ENCODE measurements at regions not wholly inside any gene's neighbourhood (a gene's known extent, or its start where the extent isn't known, plus 50 kb on each side); places are given as distances from the start of the nearest gene placed in this dataset.
A peak's percentile ranks its signal among the peaks of the same experiment; 100 is the strongest.

- DNase-seq = no peak
These were observed 715.1 kb downstream of the TYW1 start for GRCh38 chr7:67711706-67712105.

GRCh38 chr7:67713451-67714056, 716.9 kb downstream of the TYW1 start:
- no peak for DNase-seq

- DNase-seq = peak; percentile 10
These were observed 720.1 kb downstream of the TYW1 start for GRCh38 chr7:67716729-67717128.

- DNase-seq = no peak
These were observed 727.0 kb downstream of the TYW1 start for GRCh38 chr7:67723591-67723990.

GRCh38 chr7:67724435-67724834, 727.8 kb downstream of the TYW1 start:
- no peak for DNase-seq

GRCh38 chr7:67724955-67725354, 728.3 kb downstream of the TYW1 start:
- no peak for DNase-seq

- no peak for DNase-seq
These were observed 728.8 kb downstream of the TYW1 start for GRCh38 chr7:67725423-67725822.

- DNase-seq = no peak
These were observed 733.1 kb downstream of the TYW1 start for GRCh38 chr7:67729771-67730170.

GRCh38 chr7:67731704-67732103, 735.1 kb downstream of the TYW1 start:
- DNase-seq = no peak

- DNase-seq = no peak
These were observed 736.3 kb downstream of the TYW1 start for GRCh38 chr7:67732898-67733297.

GRCh38 chr7:67738145-67738544, 741.5 kb downstream of the TYW1 start:
- no peak for DNase-seq

GRCh38 chr7:67738958-67739357, 742.3 kb downstream of the TYW1 start:
- peak; percentile 83 for DNase-seq

GRCh38 chr7:67743501-67743900, 746.9 kb downstream of the TYW1 start:
- DNase-seq = peak; percentile 37

- no peak for DNase-seq
These were observed 755.6 kb downstream of the TYW1 start for GRCh38 chr7:67752227-67752626.

- peak; percentile 82 for DNase-seq
These were observed 757.3 kb downstream of the TYW1 start for GRCh38 chr7:67753891-67754290.

- DNase-seq = peak; percentile 79
These were observed 758.0 kb downstream of the TYW1 start for GRCh38 chr7:67754651-67755050.

- no peak for DNase-seq
These were observed 761.9 kb downstream of the TYW1 start for GRCh38 chr7:67758551-67758950.

GRCh38 chr7:67760971-67761370, 764.3 kb downstream of the TYW1 start:
- DNase-seq = peak; percentile 80

GRCh38 chr7:67762516-67762915, 765.9 kb downstream of the TYW1 start:
- DNase-seq = no peak

GRCh38 chr7:67764289-67764688, 767.7 kb downstream of the TYW1 start:
- no peak for DNase-seq

GRCh38 chr7:67765481-67766175, 769.0 kb downstream of the TYW1 start:
- no peak for DNase-seq

GRCh38 chr7:67766906-67767410, 770.3 kb downstream of the TYW1 start:
- no peak for DNase-seq

GRCh38 chr7:67771846-67772605, 775.4 kb downstream of the TYW1 start:
- DNase-seq = no peak

GRCh38 chr7:67773081-67773480, 776.4 kb downstream of the TYW1 start:
- no peak for DNase-seq

All from NCI-H226 (cell line).